SIG-M5 treated with dmso at 0.1 percent for 504 hours (cell line): ENCODE measurements at regions not wholly inside any gene's neighbourhood (a gene's known extent, or its start where the extent isn't known, plus 50 kb on each side); places are given as distances from the start of the nearest gene placed in this dataset.

Experiments
- DNase-seq: peaks from one replicate; lab custom pipeline; 2025; ENCODE audit not compliant: unreplicated experiment; lab: John Stamatoyannopoulos, UW

DNA sequence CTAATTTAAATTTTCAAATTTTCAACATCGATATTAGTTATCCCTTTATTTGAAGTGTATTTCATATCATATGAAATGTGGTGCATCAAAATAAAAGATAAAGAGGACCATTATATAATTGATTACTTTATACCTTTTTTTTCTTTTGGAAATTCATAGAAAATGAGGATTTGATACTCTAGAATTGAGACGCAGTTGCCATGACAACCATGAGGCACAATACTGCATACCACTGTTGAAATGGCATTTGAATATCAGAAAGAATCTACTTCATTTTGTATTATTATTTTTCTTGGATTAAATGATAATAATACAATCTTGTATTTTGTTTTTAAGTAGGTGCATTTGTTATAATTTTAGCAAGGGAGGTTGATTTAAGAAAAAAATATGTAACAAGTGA lies 323.1 kb downstream of the PCDH18 start:
- no peak for DNase-seq

DNA sequence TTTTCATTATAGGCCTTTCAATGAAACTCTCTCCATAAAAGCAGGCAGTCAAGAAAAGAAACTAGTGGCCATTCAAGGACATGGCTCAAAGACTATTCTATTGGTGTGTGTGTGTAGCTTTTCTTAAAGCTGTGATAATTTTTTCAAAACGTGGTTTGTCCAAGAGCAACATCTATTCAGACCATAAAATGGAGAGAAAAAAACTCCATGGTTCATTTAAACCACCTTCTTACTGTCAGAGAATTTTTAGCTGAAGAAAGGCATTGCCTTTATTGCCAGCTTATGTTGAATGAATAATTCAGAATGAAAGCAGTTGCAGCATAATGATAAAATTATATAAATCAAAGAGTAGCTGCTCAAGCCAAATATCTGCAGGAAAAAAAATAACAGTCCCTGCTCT lies 325.5 kb downstream of the PCDH18 start:
- no peak for DNase-seq

DNA sequence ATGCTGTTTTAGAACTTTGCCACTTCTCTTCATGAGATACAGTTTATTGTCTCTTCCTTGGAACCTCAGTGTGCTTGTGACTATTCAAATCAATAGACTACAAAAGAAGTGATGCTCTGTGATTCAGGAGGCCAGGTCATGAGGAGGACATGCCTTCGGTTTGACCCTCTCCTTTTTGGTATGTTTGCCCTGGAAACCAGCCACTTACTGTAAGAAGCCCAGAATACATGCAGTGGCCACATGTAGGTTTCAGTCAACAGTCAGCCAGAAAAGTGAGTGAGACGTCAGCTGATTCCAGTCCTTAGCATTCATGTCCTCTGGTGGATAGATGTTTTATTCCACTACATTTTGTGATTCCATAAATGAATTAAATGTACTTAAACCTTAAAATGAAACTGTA lies 328.7 kb downstream of the PCDH18 start:
- DNase-seq: no peak

DNA sequence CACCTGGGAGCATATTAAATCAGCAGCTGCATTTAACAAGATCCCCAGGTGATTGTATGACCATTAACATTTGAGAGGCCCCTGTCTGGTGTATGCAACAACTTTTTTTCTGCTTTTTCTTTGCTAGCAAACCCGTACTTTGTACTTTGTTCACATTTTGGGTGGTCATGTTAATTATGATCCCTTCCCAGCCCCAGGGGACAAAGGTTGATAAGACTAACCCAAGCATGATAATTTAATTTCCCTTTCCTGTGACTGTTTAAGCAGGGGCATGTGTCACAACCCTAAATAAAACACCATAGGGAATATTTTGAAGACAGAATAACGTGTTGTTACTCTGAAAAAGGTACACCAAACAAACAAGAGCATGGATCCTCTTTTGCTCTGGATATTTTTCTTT lies 332.0 kb downstream of the PCDH18 start:
- no peak for DNase-seq

DNA sequence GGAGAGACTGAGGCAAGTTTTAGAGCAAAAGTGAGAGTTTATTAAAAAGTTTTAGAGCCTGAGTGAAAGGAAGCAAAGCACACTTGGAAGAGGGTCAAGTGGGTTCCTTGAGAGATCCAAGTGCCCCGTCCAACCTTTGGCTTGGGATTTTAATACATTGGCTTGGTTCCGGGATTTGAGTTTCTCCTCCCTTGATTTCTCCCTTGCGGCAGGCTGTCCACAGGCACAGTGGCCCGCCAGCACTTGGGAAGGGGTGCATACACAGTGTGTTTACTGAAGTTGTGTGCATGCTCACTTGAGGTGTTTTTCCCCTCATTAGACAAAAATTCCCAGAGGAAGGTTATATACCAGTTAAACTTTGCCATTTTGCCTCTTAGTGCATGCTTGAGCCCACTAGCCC lies 333.5 kb downstream of the PCDH18 start:
- DNase-seq: no peak

DNA sequence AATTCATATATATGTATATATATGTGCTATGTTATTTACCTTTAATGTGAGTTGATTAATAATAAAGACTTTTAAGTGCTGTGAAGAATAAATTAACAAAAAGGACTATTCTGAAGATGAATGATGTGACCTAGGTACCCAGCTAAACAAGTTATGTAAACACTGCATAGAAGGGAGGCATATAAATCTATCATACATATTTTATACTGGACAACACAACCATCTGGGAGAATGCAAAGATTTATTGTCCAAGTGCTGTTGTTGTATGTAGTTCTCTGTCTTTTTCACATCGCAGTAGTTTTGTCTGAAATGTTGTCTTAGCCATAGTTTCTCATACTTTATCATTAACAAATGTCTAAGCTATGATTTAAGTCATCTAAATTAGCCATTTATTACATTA lies 337.6 kb downstream of the PCDH18 start:
- DNase-seq: no peak

DNA sequence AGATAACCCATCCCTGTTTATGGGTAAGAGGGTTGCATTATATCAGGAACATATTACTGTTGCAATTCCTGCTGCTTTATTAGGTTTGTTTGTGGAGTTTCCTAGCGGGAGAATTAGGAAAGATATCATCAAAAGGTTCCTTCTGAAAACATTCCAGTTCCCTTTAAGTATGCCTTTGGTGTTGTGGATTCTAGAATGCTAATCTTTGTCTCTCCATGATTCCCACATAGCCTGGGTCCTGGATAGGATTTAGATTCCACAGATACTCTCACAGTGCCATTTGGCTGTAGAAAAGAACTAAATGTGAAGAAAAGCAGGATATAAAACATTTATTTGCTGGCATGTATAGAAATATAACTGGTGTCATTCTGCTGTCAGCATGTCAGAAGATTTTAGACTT lies 338.7 kb downstream of the PCDH18 start:
- DNase-seq: no peak

DNA sequence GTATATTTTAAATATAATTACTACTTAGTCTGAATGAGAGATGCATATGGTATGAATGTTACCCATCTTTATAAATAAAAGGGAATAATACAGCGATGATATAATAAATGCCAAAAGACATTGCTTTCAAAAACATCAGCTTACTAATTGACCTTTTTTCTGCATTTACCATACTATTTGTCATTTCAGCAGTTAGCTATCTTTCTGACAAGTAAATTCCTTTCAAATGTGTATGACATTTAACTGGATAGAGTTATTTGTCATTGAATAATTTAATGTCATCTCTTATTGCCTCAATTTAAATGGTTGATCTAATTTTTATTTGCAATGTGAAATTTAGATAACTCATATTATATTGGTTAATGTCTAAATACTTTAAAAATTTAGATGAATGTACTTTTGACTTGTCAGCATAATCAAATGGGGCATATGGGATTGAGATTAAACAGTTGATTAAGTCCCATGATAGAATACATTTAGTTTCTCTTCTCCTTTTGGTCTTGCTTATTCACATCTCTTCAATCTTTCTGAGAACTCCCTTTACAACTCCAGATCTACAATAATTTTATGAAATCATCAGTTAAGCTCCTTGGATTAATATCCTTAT lies 350.9 kb downstream of the PCDH18 start:
- DNase-seq: no peak

DNA sequence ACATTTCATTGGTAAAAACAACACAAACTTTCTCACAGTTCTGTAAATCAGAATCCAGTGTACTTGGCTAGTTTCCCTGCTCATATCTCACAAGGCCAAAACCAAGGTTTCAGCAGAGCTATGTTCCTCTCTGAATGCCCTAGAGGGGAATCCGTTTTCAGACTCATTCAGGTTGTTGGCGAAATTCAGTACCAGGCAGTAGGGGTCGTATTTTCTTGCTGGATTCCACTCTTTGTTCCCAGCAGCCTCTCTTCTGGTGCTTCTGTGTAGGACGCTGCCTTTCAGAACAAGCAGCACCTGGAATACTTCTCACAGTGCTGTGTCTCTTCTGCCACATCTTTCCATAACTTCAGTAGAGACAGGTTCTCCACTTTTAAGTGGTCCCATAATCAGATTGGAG lies 351.9 kb downstream of the PCDH18 start:
- DNase-seq: no peak

DNA sequence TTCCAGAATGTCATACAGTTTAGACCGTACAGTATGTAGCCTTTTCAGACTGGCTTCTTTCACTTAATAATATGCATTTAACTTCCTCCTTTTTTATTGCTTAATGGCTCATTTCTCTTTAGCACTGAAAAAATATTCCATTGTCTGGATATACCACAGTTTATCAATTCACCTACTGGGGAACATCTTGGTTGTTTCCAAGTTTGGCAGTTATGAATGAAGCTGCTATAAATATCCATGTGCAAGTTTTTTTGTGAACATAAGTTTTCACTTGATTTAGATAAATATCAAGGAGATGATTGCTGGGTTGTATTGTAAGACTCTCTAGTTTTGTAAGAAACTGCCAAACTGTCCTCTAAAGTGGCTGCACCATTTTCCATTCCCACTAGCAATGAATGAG lies 375.5 kb downstream of the PCDH18 start:
- no peak for DNase-seq

DNA sequence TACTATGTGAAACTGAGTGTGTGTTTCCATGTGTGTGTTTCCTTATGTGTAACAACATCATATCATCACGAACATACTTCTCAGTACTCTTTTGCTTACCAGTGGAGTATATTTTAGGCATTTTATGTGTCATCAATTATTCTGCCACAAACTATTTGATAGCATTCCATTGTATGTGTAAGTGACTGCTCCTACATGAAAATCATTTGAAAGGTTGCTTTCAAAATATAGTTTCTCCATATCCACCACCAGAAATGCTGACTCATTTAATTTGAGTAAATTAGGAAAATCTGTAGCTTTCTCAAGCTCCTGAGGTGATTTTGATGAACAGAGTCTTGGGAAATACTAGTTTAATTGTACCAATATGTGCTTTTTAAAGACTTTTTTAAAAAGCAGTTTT lies 376.2 kb downstream of the PCDH18 start:
- no peak for DNase-seq

DNA sequence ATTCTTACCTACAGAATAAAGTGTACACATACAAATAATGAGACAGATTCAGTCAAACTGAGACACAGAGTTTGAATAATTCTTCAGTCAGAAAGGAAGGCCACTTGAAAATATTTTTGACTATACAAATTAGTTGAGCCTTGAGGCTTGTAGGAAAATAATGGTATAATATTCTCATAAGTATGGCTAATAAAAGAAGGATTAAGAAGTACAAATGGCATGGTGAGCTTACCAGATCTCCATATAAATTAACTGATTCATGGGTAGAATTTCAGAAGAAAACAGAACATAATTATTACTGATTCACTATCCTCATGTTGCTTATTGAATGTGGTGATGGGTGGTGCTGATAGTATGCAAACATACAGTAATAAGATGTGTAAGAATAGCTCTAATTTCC lies 401.1 kb downstream of the PCDH18 start:
- DNase-seq: no peak

DNA sequence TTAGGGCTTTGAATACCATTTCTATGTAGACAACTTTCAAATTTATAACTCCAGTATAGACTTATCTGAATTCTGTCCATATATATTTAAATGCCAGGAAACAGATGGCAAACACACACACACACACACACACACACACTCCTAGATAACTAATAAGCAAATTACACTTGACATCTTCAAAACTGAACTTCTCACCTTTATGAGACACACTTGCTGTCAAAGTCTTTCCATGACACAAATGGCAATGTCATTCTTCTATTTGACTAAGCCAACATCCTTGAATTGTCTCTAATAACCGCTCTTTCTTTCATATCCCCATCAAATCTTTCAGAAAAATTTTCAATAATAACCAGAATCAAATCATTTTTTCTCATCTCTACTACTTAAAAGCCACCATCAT lies 402.4 kb downstream of the PCDH18 start:
- no peak for DNase-seq

DNA sequence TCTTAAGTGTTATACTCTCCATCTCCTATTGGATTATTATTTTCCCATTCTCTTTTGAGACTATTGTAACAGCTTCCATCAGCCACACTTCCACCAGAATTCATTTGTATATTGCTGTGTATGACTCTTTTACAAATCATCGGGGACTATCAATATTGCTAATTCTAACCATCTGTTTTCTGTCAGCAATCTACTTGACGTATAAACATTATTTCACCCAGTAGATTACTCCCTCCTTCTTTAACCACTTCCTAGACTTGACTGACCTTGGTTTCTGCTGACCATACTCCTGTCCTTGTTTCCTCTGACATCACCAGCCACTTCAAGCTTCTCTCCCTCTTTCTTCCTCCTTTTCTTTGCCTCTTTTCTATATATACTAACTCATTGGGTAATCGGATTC lies 402.9 kb downstream of the PCDH18 start:
- peak; percentile 3 for DNase-seq

DNA sequence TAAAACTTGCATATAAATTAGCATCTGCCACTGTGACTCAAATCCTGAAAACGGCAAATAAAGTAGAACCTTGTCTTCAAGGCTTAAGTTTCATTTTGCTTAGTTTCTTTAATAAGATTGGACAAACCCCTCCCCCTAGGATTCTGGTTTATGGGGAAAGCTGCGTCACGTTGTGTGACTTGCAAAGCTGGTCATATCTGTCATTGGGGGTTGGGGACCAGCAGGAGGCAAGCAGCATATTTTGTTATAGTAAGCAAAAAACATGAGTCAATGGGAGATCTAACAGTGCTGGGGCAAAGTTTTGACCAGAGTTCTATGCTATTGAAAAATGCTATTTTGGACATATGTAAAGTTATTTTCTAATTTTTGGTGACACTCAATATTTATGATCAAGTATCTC lies 407.3 kb downstream of the PCDH18 start:
- DNase-seq: no peak

DNA sequence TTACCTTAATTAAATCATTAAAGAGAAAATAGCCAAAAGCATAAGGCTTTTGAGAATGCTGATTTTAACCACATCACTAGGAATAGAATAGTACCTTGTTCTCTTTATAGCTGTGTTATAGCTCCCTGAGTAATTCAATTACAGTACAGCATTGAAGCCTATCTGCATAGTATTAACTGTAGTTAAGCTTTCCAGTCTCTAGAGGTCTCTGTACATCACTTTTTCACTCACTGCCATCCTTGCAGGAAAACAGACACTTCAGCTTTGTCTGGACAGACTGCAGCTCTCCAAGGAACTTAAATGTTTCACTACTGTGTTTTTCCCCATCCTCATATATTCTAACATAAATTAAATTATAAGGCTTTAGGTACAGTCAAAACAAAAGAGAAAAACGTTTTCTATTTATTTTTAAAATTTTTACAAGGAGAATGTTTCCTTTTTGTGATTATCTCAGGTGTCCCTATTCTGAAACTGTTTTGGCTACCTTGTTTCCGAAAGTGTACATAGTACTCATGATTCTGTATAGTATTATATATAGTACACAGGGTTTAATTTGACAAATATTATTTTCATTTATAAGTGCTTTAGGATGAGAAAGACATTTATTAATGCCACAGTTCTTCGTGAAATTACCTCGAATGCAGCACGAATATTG lies 407.9 kb downstream of the PCDH18 start:
- DNase-seq: peak; percentile 68

DNA sequence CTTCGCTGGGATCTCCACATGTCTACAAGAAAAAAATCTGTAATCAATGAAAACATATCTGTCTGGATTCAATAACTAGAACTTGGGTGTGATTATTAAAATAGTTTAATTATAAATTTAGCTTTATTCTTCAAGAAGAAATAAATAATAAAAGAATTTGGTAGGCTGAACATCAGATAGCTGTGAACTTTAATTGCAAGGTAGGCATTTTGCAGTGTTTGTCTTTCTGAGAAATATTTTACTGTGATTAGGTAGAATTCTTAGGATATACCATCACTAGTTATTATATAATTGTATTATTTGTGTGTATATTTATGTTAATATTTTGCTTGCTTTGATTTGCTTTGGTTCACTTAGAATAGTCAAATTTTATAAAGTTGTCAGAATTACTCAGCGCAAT lies 409.4 kb downstream of the PCDH18 start:
- DNase-seq: no peak

DNA sequence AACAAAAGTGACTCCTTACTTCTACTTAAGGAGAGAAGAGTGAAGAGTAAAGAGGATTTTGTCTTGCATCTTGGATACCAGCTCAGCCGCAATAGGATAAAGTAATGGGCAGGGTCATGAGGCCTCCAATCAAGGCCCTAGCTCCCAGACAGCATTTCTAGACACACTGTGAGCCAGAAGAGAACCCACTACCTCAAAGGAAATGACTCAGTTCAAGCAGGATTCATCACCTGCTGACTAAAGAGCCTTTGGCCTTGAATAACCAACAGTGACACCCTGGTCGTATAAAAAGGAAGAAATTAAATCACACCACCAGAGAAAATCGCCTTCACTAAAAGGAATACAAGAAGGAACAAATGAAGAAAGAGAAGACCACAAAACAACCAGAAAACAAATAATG lies 416.1 kb downstream of the PCDH18 start:
- DNase-seq: no peak

DNA sequence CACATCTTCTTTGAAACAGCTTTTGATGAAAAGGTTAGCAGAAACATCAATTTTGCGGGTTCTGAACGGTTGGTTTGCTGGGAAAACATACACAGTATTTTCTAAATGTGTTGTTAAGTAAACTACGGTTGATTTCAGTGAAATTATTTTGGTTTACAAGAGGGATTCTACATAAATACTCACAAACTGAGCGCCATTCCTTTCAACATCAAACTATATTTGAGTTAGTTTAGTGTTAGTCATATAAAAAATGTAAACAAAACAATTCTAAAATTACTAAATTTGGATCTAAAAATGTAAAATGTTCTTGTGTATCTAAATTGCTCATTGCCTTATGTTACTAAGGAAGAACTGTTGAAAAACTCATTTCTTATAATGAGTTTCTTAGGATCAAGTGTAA lies 425.6 kb downstream of the PCDH18 start:
- DNase-seq: no peak

DNA sequence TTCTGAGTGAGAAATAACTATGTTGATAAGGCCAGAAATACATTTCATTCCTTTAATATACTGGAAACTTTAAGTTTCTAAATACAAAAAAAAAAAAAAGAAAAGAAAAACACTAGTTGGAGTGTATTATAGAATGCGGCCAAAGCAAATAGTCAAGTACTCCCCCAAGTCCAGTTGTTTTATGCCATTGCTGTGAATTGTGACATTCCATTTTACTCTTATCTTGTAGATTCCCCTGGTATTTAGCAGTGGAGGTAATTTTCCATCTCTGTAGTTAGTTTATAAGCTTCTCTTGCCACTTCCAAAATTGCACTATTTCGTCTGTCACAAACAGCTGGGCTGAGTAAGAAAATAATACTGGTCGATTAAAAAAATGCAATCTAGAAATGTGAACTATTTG lies 426.0 kb downstream of the PCDH18 start:
- DNase-seq: no peak

DNA sequence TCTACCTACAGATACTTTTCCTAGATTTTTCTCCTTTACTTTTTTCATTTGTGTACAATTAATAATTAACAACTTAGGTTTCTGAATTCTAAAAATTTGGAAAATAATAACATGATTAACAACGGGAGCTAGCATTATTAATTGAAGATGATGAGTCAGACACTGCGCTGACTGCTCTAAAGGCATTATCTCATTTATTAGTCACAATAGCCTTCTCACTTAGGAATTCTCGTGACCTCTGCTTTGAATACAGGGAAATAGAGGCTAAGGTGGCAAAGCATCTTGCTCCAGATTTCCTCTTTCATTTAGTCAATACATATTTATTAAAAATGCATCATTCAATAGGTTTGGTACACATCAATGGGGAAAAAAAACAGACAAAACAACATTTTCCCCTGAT lies 441.3 kb downstream of the PCDH18 start:
- DNase-seq: no peak

DNA sequence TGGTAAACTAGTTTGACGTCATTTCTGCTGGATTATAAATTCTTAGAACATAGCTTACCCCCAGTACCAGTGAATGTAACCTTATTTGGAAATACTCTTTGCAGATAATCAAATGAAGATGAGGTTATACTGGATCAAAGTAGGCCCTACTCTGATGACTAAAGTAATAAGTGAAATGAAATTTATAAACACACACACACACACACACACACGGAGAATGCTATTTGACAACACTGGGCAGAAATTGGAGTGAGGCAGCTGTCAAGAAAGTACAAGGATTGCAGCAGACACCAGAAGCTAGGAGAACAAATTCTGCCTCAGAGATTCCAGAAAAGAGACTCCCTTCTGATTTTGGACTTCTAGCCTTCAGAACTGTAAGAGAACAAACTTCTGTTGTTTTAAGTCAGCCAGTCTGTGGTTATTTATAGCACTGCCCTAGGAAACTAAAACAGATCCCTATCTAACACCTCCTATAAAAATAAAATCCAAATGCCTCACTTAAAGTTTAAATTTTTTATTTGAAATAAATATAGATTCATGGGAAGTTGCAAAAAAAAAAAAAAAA lies 448.6 kb downstream of the PCDH18 start:
- DNase-seq: no peak

DNA sequence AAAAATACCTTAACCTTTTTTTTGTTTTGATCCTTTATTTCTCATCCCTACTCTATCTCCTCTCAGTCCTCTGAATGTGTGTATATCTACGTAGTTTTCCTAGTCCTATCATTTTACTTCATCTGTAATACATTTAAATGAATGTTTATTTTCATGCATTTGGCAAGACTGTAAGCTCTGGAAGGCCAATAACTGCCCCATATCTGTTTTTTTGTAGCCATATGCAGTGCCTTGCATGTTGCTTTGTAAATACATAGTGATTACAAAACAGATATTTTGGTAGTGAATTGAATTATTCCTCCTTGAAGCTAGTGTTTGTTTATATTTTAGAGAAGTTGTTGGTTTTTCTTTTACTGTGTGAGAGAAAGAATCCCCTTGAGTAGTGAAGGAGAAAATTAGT lies 450.2 kb downstream of the PCDH18 start:
- DNase-seq: no peak
